OCI-LY1 (cell line): ENCODE measurements at regions not wholly inside any gene's neighbourhood (a gene's known extent, or its start where the extent isn't known, plus 50 kb on each side); places are given as distances from the start of the nearest gene placed in this dataset.

Source experiments
- CTCF ChIP-seq: fragments of 200-600 bp; sonication (generic), shearing (Covaris generic); IDR thresholded peaks from 2 replicates; pipeline ENCODE4 v1.5.1; 2017; ENCODE audit warnings: mild to moderate bottlenecking, antibody characterized with exemption, low read length, moderate library complexity, mixed read lengths
- EZH2 ChIP-seq: fragments of 200-600 bp; sonication (generic), shearing (Covaris generic); IDR thresholded peaks from 2 replicates; pipeline ENCODE4 v1.8.0; 2017; ENCODE audit warnings: borderline replicate concordance, mixed run types, mild to moderate bottlenecking, antibody characterized with exemption, low read length, moderate library complexity, mixed read lengths

DNA sequence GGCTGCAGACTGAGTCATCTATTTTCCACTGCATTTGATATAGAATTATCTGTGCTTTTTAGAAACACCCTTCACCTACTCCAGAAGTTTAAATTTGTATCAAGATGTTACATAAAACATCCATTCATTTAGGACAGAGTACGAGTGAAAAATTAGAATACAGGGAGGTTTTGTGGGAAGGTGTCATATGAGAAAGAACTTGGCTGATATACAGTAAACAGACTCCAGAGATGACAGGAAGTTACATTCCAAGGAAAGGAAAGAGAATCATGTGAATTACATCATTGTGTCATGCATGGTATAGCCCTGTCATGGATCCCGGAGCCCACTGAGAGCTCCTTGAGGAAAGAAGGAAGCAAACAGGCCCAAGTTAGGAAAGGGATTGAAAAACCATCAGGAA, 341.5 kb upstream of the PKDCC start:
- TF ChIP-seq CTCF, result no peak
- no peak for TF ChIP-seq EZH2
